ENCODE measurements at regions not wholly inside any gene's neighbourhood (a gene's known extent, or its start where the extent isn't known, plus 50 kb on each side); places are given as distances from the start of the nearest gene placed in this dataset.

GRCh38 chr2:2516386-2516785, 185.3 kb upstream of the MYT1L start:
- no peak for TF ChIP-seq CTCF (IDR thresholded peaks at IDR 0.05 in 4 of 5, conservative IDR thresholded peaks at IDR 0.05 in 1 of 5)
- no peak for TF ChIP-seq POLR2A (IDR thresholded peaks at IDR 0.05)

All from gastrocnemius medialis (tissue), 4 donors.